Muscle layer of duodenum (tissue), 2 donors: ENCODE measurements at regions not wholly inside any gene's neighbourhood (a gene's known extent, or its start where the extent isn't known, plus 50 kb on each side); places are given as distances from the start of the nearest gene placed in this dataset.
A peak's percentile ranks its signal among the peaks of the same experiment; 100 is the strongest.
"Not testable (repeated sequence)": the region's sequence is repeated elsewhere in the genome, so short reads cannot be mapped to it uniquely, and the experiment has no call there.

Experiments
- H3K27ac ChIP-seq: one replicate; pipeline ENCODE4 v1.7.0; 2013; ENCODE audit warnings: mild to moderate bottlenecking, low read length
- H3K27me3 ChIP-seq: one replicate; pipeline ENCODE4 v1.7.0; 2013; ENCODE audit warnings: low read depth, mild to moderate bottlenecking, control low read depth, low read length
- H3K36me3 ChIP-seq, 2 donors: one replicate each; pipeline ENCODE4 v1.7.0; 2013; ENCODE audit warnings: low read length in 2 of 2, control low read depth in 1 of 2, mild to moderate bottlenecking in 1 of 2; ENCODE audit not compliant: insufficient read depth in 2 of 2, control insufficient read depth in 1 of 2
- H3K4me1 ChIP-seq, 2 donors: one replicate each; pipeline ENCODE4 v1.7.0; 2013; ENCODE audit warnings: low read length in 2 of 2, mild to moderate bottlenecking in 2 of 2, control low read depth in 1 of 2, moderate library complexity in 1 of 2; ENCODE audit not compliant: insufficient read depth in 2 of 2, control insufficient read depth in 1 of 2
- H3K4me3 ChIP-seq, 2 donors: one replicate each; pipeline ENCODE4 v1.7.0; 2013; ENCODE audit warnings: low read length in 2 of 2, low read depth in 1 of 2, mild to moderate bottlenecking in 1 of 2
- H3K9me3 ChIP-seq, 2 donors: one replicate each; pipeline ENCODE4 v1.7.0; 2013; ENCODE audit warnings: low read length in 2 of 2, control low read depth in 1 of 2, mild to moderate bottlenecking in 1 of 2; ENCODE audit not compliant: control insufficient read depth in 1 of 2
- donor health status: healthy.

DNA sequence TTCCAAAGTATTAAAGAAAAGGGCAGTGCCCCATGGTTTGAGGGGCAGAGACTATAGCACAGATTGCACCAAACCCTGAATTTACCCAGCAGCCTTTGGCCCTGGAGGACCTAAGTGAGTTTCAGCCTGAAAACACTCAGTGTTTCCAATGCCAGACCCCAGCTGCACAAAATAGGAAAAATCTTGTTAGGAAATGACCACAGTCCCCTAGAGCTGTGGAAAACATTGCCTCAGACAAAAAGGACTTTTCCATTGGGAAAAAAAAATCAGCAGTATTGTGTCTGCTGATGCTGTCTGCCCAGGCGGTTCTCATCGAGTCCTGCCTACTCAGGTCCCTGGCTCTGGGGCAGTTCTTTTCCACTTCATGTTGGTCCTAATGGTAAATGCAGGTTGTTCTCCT, 121.7 kb upstream of the DLG1 start:
- Histone ChIP-seq H3K9me3 (no peaks in the 10 kb centered on the region), H3K27me3 (no peaks in the 10 kb centered on the region), H3K27ac (peak overlapping the region; percentile 8), H3K4me3 (no peak overlapping the region), H3K4me1 (peaks cover 0 to 7% of the 10 kb centered on the region in 2 donors), H3K36me3 (no peaks in the 10 kb centered on the region)

DNA sequence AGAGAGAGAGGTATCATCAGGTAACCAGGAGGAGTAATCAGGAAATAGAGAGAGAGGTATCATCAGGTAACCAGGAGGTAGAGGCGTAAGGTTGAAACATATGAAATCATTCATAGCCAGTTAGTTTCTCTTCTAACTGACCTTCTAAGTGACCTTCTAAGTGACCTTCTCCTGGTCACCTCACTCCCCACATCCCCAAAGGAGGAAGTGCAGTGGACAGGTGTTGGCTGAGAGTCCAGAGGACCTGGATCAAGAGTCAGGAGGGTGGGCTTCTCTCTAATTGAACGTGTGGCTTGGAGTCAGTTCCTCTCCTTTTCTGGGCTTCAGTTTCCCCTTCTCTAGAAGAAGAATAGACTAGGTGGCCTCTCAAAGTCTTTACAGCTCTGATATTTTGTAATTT, 121.3 kb upstream of the DLG1 start:
- Histone ChIP-seq H3K4me1 (peaks cover 0 to 7% of the 10 kb centered on the region in 2 donors), H3K4me3 (no peak overlapping the region), H3K27me3 (no peaks in the 10 kb centered on the region), H3K36me3 (no peaks in the 10 kb centered on the region), H3K9me3 (no peaks in the 10 kb centered on the region), H3K27ac (peak overlapping the region; percentile 8)

DNA sequence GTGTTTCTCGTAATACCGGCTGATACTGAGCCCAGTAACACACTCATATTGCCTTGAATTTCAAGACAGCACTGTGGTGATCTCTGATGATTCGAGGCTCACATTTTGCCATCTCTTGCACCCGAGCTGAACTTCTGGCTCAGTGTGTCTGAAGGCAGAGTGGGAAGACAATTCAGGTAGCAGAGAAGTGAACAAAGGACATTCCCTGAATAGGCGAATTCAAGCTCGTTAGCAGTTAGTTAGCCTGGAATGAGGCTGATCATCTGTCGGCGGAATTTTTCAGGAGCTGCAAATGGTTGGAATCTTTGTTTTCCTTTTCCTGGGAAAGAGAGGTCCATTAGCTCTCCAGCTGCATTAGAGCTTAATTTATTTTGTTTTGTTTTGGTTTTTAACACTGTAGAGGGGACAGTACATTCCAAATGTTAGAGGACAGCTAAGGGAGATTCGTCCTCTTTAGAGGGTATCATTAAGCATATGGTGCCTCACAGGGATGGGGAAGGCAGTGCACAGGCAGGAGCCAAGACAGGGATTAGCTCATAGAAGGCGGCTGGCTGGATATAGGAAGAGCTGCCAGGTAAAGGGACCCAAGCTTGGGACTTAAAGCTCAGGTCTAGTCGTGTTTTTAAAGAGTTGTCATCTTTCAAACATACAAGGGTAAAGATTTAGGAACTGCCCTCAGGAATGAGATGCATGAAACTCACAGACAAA, 119.7 kb upstream of the DLG1 start:
- Histone ChIP-seq H3K4me3 (no peak overlapping the region), H3K4me1 (peaks cover 0 to 7% of the 10 kb centered on the region in 2 donors), H3K27ac (no peak overlapping the region), H3K27me3 (no peaks in the 10 kb centered on the region), H3K36me3 (no peaks in the 10 kb centered on the region), H3K9me3 (no peaks in the 10 kb centered on the region)

DNA sequence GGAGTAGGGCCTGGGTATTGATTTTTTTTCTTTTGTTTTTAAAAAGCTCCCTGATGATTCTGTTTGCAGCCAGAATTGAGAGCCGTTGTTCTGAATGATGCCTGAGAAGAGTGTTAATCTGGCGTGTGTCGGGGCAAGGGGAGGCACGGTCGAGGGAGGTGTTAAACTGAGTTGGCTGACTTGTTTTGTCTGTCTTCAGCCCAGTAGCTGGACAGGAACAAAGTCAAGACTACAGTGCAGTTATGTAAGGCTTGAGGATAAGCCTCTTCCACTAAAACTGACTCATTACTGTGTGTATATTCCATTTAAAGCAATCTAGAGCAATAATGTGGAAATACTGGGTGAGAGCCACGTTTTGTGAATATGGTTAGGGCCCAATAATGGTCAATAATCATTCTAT, 119.0 kb upstream of the DLG1 start:
- Histone ChIP-seq H3K4me3 (no peak overlapping the region), H3K36me3 (no peaks in the 10 kb centered on the region), H3K27me3 (no peaks in the 10 kb centered on the region), H3K9me3 (no peaks in the 10 kb centered on the region), H3K4me1 (peaks cover 0 to 5% of the 10 kb centered on the region in 2 donors), H3K27ac (no peak overlapping the region)

DNA sequence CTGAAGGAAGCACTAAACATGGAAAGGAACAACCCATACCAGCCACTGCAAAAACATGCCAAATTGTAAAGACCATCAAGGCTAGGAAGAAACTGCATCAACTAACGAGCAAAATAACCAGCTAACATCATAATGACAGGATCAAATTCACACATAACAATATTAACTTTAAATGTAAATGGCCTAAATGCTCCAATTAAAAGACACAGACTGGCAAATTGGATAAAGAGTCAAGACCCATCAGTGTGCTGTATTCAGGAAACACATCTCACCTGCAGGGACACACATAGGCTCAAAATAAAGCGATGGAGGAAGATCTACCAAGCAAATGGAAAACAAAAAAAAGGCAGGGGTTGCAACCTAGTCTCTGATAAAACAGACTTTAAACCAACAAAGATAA, 113.5 kb upstream of the DLG1 start:
- H3K9me3 ChIP-seq, H3K27me3 ChIP-seq, H3K4me1 ChIP-seq, H3K4me3 ChIP-seq, H3K27ac ChIP-seq, H3K36me3 ChIP-seq: not testable (repeated sequence)

DNA sequence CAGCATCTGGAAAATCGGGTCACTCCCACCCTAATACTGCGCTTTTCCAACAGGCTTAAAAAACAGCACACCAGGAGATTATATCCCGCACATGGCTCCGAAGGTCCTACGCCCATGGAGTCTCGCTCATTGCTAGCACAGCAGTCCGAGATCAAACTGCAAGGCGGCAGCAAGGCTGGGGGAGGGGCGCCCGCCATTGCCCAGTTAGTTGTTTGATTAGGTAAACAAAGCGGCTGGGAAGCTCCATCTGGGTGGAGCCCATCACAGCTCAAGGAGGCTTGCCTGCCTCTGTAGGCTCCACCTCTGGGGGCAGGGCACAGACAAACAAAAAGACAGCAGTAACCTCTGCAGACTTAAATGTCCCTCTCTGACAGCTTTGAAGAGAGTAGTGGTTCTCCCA, 111.8 kb upstream of the DLG1 start:
- H3K4me3 ChIP-seq, H3K4me1 ChIP-seq, H3K27me3 ChIP-seq, H3K9me3 ChIP-seq, H3K27ac ChIP-seq, H3K36me3 ChIP-seq: not testable (repeated sequence)

DNA sequence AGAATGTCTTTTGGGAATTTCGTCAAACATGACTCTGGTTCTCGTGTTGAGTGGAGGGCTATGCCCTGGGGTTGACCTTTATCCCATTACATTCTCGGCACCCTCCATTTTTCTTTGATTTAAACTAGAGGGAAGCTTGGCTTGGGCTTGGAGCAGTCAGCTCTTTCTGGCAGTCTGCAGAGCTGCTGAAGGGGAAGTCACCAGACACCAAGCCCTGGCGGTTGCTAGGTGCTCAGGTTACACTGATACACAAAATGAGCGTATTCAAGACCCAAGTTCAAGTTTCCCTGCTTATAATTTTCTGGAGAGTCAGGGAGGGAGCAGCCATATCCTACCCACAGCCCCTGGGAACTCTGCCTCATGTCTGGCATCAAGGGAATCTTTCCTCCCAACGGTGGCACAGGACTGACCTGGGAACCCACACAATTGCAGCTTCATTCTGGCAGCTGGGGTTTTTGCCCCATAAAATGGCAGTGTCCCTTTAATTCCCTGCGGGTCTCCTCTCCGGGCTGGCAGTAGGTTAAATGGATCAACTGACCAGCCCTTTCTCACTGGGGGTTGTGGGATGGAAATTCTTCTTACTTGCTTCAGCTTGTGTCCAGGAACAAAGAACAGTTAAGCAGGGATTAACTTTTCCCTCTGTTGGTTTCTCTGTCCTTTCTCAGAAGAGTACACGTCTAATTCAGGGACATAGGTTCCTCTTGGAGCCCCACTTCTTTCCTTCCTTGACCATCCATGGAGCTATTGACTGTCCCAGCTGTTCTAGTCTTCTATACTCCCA, 110.0 kb upstream of the DLG1 start:
- H3K36me3 ChIP-seq, result no peaks in the 10 kb centered on the region
- H3K4me1 ChIP-seq, result no peaks in the 10 kb centered on the region
- no peak overlapping the region for H3K27ac ChIP-seq
- no peaks in the 10 kb centered on the region for H3K27me3 ChIP-seq
- no peaks in the 10 kb centered on the region for H3K9me3 ChIP-seq
- H3K4me3 ChIP-seq, result no peak overlapping the region

DNA sequence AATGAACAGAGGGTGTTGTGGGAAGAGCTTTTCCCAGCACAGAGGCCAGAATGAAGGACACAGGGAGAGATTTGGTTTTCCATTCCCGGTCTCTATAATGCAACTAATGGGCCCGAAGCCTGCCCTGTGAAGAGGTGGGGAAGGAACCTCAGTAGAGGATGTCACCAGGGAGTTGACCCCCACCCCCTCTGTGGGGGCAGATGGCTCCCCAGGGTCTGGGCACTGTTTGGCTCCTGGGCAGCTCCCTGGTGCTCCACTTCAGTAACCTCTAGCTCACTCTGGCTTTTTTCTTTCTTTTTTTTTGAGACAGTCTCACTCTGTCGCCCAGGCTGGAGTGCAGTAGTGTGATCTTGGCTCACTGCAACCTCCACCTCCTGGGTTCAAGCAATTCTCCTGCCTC, 109.1 kb upstream of the DLG1 start:
- H3K9me3 ChIP-seq, result no peaks in the 10 kb centered on the region
- H3K27me3 ChIP-seq, result no peaks in the 10 kb centered on the region
- H3K4me1 ChIP-seq, result no peaks in the 10 kb centered on the region
- H3K36me3 ChIP-seq, result no peaks in the 10 kb centered on the region
- H3K4me3 ChIP-seq, result no peak overlapping the region
- no peak overlapping the region for H3K27ac ChIP-seq

DNA sequence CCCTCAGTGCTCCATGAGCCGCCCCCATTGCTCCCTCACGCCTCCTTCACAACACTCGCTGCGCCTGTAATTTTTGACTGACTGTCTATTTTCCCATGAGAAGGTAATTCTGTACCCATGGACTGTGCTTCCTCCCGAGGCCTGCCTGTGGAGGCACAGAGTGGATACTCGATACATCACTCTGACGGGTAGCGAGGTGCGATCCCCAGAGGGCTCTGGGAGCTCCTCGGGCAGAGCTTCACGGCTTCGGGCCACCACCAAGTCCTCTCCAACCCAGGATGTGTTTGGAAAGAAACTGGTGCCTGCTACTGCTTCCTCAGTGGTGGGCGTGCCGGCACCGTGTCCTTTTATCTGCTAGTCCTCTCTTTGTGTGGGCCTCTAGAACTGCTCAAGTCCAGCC, 108.6 kb upstream of the DLG1 start:
- Histone ChIP-seq H3K27me3 (no peaks in the 10 kb centered on the region), H3K9me3 (no peaks in the 10 kb centered on the region), H3K4me3 (no peak overlapping the region), H3K27ac (no peak overlapping the region), H3K36me3 (no peaks in the 10 kb centered on the region), H3K4me1 (no peaks in the 10 kb centered on the region)

DNA sequence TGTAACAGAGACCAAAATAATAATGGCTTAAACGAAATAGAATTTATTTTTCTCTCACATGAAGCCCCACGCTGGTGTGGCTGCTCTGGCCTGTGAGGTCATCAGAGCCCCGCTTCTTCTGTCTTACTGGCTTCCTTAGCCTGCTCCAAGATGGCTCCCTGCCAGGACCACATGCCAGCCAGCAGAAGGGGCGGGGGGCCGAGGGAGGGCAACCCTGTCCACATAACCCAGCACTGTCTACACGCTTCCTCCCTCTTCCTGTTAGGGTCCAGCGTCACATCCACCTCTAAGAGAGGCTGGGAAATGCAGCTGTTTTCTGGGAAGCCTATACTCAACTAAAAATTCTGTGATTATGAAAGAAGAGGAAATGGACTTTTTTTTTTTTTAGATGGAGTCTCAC, 107.9 kb upstream of the DLG1 start:
- H3K4me1 ChIP-seq, result no peaks in the 10 kb centered on the region
- H3K9me3 ChIP-seq, result no peaks in the 10 kb centered on the region
- no peak overlapping the region for H3K27ac ChIP-seq
- no peaks in the 10 kb centered on the region for H3K27me3 ChIP-seq
- no peaks in the 10 kb centered on the region for H3K36me3 ChIP-seq
- H3K4me3 ChIP-seq, result no peak overlapping the region

DNA sequence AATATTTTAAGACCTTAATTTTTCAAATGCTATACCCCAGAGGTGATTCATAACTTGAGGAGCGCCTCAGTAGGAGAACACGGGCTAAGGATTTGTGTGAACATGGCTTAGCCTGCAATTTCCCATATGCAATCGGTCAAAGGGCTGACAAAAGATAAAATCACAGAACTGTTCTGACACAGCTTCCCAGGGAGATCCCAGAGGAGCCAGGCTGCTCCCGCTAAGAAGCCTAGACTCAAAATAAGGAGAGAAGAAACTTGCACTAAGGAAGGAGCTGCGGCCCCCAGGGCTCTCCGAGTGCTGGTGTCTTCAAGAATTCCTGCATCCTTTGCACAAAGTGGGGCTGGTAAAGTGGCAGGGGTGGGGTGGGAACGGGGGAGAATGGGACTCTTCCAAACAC, 106.3 kb upstream of the DLG1 start:
- H3K9me3 ChIP-seq, result no peaks in the 10 kb centered on the region
- no peaks in the 10 kb centered on the region for H3K4me1 ChIP-seq
- no peak overlapping the region for H3K4me3 ChIP-seq
- no peaks in the 10 kb centered on the region for H3K27me3 ChIP-seq
- H3K36me3 ChIP-seq, result no peaks in the 10 kb centered on the region
- no peak overlapping the region for H3K27ac ChIP-seq

DNA sequence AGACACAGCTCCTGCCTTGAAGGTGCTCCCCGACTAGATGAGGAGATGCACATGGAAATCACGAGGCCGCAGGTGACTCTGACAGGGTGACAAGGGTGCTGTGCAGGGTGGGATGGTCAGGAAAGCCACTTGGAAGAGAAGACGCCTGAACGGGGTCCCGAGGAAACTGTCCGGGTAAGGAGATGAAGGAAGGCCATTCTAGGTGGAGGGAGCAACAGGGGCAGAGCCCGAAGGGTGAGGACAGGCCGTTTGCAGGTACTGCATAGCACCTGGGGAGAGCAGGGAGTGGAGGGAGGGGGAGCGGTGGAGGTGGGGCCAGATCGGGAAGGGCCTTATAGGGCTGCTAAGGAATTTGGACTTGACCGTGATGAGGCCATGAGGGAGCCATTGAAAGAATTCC, 105.6 kb upstream of the DLG1 start:
- Histone ChIP-seq H3K4me3 (no peak overlapping the region), H3K27ac (no peak overlapping the region), H3K4me1 (no peaks in the 10 kb centered on the region), H3K36me3 (no peaks in the 10 kb centered on the region), H3K9me3 (no peaks in the 10 kb centered on the region), H3K27me3 (no peaks in the 10 kb centered on the region)
